ENCODE measurements at regions not wholly inside any gene's neighbourhood (a gene's known extent, or its start where the extent isn't known, plus 50 kb on each side); places are given as distances from the start of the nearest gene placed in this dataset.
"Not testable (repeated sequence)": the region's sequence is repeated elsewhere in the genome, so short reads cannot be mapped to it uniquely, and the experiment has no call there.

DNA sequence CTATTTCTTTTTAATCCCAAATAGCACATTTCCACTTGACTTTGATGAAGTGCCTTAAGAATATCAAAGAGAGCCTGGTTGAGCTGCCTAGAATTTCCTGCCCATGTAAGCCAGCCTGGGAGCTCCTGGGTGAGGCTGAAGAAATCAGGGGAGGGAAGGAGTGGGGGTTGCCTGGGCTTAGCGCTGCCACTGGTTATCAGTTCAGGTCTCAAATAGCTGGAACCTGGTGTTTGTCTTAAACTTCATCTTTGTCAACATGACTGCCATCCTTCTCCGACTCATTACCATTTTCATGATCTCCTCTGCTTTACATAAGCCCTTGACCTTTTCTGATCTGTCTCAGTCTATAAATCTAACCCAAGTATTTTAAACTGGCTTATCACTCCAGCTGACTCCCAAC, 151.5 kb downstream of the TTC8 start:
- in situ Hi-C loops (cut with MboI; ENCODE audit: low sequenced_read_pairs, unreplicated experiment), result no loop called here
- no peak for DNase-seq (ENCODE audit: low spot score)
- TF ChIP-seq, protein P1, sequence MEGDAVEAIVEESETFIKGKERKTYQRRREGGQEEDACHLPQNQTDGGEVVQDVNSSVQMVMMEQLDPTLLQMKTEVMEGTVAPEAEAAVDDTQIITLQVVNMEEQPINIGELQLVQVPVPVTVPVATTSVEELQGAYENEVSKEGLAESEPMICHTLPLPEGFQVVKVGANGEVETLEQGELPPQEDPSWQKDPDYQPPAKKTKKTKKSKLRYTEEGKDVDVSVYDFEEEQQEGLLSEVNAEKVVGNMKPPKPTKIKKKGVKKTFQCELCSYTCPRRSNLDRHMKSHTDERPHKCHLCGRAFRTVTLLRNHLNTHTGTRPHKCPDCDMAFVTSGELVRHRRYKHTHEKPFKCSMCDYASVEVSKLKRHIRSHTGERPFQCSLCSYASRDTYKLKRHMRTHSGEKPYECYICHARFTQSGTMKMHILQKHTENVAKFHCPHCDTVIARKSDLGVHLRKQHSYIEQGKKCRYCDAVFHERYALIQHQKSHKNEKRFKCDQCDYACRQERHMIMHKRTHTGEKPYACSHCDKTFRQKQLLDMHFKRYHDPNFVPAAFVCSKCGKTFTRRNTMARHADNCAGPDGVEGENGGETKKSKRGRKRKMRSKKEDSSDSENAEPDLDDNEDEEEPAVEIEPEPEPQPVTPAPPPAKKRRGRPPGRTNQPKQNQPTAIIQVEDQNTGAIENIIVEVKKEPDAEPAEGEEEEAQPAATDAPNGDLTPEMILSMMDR (IDR thresholded peaks at IDR 0.05; ENCODE audit: borderline replicate concordance, control extremely low read depth, extremely low read depth, insufficient read depth, missing control alignments), result no peak

DNA sequence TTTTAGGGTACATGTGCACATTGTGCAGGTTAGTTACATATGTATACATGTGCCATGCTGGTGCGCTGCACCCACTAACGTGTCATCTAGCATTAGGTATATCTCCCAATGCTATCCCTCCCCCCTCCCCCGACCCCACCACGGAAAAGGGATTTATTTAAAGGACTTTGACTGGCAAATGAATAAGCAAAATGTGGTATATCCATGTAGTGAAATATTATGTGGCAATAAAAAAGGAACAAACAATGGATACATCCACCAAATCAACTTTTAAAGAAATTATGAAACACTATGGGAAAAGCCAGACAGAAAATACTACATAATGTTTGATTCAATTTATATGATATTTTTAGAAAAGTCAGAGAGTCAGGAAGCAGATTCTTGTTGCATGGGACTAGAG, 156.5 kb downstream of the TTC8 start:
- in situ Hi-C loops (cut with MboI; ENCODE audit: low sequenced_read_pairs, unreplicated experiment); DNase-seq (ENCODE audit: low spot score): not testable (repeated sequence)

DNA sequence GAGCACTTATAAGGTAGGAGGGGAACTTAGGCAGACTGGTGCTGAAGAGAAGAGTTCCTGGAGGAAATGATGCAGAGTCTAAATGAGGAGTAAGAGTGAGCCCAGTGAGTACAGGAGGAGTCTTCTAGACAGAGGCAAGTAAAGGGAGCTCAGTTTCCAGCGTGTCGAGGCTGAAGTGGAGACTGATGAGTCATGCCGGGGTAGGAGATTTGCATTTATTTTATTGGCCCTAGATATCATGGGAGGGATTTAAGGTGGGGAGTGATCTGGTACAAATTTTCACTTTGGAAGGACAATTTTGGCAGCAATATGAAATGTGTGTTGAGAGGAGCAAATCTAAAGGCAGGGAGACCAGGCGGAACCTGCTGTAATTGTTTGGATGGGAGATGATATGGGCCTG, 157.5 kb downstream of the TTC8 start:
- no peak for DNase-seq (ENCODE audit: low spot score)
- in situ Hi-C loops (cut with MboI; ENCODE audit: low sequenced_read_pairs, unreplicated experiment), result no loop called here
- TF ChIP-seq, protein P1 (IDR thresholded peaks at IDR 0.05; ENCODE audit: borderline replicate concordance, control extremely low read depth, extremely low read depth, insufficient read depth, missing control alignments), result no peak

DNA sequence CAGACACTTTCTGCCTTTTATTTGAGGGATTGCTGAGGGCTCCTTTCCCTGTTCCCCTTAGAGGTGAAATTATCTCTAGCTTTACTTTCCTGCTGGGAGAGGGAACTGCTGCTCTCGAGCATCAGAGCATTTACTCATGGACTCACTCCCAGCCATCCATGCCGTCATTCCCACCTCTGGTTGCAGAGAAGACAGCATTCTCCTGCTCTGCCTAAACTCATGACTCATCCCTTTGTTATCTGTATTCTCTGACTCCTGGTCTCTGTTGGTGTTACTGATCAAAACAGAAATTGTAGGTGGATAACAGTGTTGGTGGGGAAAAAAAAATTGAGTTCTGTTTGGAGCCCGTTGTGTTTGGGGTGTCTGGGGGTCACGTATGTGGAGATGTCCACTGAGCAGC, 159.3 kb downstream of the TTC8 start:
- DNase-seq (ENCODE audit: low spot score), result no peak
- TF ChIP-seq, protein P1 (IDR thresholded peaks at IDR 0.05; ENCODE audit: borderline replicate concordance, control extremely low read depth, extremely low read depth, insufficient read depth, missing control alignments), result no peak
- in situ Hi-C loops (cut with MboI; ENCODE audit: low sequenced_read_pairs, unreplicated experiment), result no loop called here

DNA sequence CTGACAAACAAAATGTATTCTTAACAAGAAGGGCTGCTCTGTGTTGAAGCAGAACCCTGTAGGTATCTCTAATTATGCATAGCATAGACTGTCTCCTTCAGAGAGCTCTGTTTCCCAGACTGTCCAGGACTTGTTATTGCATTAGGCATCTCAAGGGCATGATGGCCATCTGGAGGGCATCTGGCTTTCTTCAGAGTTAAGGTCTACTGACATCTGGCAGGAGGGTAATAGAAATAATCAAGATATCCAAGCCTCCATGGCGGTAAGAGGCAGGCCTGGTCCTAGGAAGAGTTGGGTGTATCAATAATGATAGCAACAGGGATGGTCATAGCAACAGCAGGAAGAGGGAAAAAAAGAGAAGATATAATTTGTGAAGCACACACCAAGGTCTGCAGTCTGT, 161.2 kb downstream of the TTC8 start:
- DNase-seq (ENCODE audit: low spot score), result no peak
- TF ChIP-seq, protein P1 (IDR thresholded peaks at IDR 0.05; ENCODE audit: borderline replicate concordance, control extremely low read depth, extremely low read depth, insufficient read depth, missing control alignments), result no peak
- in situ Hi-C loops (cut with MboI; ENCODE audit: low sequenced_read_pairs, unreplicated experiment), result no loop called here

DNA sequence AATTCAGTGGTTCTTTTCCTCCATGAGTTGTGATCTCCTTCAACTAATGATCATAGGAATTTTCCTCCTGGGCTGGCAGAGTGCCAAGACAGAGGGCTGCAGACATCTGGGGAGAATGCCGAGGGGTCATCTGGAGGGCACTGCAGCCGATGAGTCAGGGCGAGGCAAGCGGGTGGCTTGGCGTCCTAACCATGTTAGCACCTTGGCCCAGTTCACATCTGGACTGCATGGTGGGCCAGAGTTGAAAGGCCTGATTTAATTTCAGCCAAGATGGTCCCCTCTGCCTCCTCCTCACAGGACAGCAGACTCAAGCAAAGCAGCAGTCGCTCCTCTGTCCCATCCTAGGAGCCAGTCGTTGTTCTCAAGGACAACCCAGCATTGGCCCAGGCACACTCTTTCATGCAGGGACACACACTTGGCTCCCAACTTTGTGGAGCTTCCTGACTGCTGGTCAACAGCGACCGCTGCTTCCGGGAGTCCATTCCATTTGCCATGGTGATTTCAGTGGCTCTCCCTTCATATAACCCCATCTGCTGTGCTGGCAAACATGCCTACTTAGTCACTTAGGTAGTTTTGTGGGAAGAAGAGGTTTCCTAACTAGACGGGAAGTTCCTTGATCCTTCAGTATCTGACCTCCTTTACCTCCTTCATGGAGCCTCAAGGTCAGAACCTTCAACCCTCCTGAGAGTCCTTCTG, 161.8 kb downstream of the TTC8 start:
- DNase-seq (ENCODE audit: low spot score), result no peak
- TF ChIP-seq, protein P1 (IDR thresholded peaks at IDR 0.05; ENCODE audit: borderline replicate concordance, control extremely low read depth, extremely low read depth, insufficient read depth, missing control alignments), result no peak
- in situ Hi-C loops (cut with MboI; ENCODE audit: low sequenced_read_pairs, unreplicated experiment), result no loop called here

DNA sequence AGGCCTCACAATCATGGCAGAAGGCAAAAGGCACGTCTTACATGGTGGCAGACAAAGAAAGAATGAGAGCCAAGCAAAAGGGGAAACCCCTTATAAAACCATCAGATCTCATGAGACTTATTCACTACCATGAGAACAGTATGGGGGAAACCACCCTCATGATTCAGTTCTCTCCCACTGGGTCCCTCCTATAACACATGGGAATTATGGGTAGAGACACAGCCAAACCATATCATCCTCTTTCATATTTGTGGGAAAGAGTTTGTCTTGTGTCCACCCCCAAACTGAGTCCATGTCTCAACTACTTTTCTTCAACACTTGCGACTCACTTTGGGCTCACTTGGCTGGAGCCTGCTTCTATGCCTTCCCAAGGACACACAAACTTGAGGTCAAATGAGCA, 162.5 kb downstream of the TTC8 start:
- in situ Hi-C loops (cut with MboI; ENCODE audit: low sequenced_read_pairs, unreplicated experiment); DNase-seq (ENCODE audit: low spot score): not testable (repeated sequence)

DNA sequence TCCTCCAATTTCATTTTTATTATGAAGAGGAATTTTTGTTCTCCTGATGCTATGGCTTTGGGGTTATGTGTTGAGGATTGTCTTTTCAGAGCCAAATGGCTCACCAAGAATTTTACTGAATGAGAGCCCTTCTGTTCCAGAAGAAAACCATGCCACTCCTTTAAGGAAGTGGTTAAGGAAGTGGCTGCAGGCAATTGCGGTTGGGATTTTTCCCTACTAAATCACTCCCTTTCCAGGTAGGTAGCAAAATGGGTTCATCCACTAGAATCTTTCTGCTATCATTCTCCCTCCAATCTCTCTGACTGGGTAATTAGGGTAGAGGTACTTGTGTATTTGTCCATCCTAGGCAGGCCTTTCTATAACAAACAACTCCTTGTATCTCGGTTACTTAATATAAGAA, 163.1 kb downstream of the TTC8 start:
- in situ Hi-C loops (cut with MboI; ENCODE audit: low sequenced_read_pairs, unreplicated experiment), result no loop called here
- TF ChIP-seq, protein P1 (IDR thresholded peaks at IDR 0.05; ENCODE audit: borderline replicate concordance, control extremely low read depth, extremely low read depth, insufficient read depth, missing control alignments), result no peak
- no peak for DNase-seq (ENCODE audit: low spot score)

Measured in GM13976 (cell line).